ENCODE measurements at regions not wholly inside any gene's neighbourhood (a gene's known extent, or its start where the extent isn't known, plus 50 kb on each side); places are given as distances from the start of the nearest gene placed in this dataset.

- H3K27me3 ChIP-seq, result no peaks in the 10 kb centered on the region
- no peak overlapping the region for H3K27ac ChIP-seq
- no peak for DNase-seq
- TF ChIP-seq CTCF (IDR thresholded peaks at IDR 0.05), result no peak
- no peak for TF ChIP-seq POLR2A (IDR thresholded peaks at IDR 0.05)
- 44 to 45% methylated on average over 1 of the region's 1 CpG for WGBS, 2 donors
- no peaks in the 10 kb centered on the region for H3K4me1 ChIP-seq
- intact Hi-C loops (cut with DNase I; ENCODE audit: low total_unique reads), result no loop called here
- H3K9me3 ChIP-seq, result no peaks in the 10 kb centered on the region
- no peak overlapping the region for H3K4me3 ChIP-seq
- H3K36me3 ChIP-seq (ENCODE audit: low read depth, missing control alignments), result no peaks in the 10 kb centered on the region
Measured at GRCh38 chr2:208579678-208580077, 173.1 kb downstream of the PTH2R start.

DNA sequence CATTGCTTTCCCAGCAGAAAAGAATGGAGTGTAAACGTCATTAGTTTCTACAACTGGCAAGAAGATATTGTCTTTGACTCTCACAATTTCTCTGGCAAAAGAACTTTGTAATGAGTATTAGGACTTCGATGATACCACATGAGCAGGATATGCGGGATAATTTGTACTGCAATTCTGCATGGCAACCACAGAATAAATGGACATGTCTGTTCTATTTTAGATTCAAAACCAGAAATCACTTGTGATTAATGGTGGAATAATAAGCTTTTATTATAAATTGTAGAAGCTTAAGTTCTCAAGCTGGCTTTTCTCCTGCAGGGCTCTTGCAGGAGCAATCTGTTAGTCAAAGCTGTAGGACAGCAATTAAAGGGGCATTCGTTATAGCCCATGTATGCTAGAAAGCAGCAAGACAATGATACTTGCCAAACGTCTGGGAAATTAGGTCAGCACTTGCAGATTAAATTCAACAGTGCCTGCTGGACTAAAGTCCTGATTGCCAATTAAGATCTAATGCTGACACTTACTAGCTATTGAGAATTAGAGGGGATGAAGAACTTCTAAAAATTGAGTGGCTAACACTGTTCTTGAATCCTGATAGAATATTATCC, 177.9 kb downstream of the PTH2R start:
- TF ChIP-seq POLR2A (IDR thresholded peaks at IDR 0.05) (no peak), CTCF (IDR thresholded peaks at IDR 0.05) (no peak)
- 57 to 60% methylated on average over 5 of the region's 5 CpGs for WGBS, 2 donors
- H3K27ac ChIP-seq, result no peak overlapping the region
- no peaks in the 10 kb centered on the region for H3K4me1 ChIP-seq
- DNase-seq, result no peak
- intact Hi-C loops (cut with DNase I; ENCODE audit: low total_unique reads), result no loop called here
- no peaks in the 10 kb centered on the region for H3K36me3 ChIP-seq (ENCODE audit: low read depth, missing control alignments)
- H3K4me3 ChIP-seq, result no peak overlapping the region
- no peaks in the 10 kb centered on the region for H3K9me3 ChIP-seq
- no peaks in the 10 kb centered on the region for H3K27me3 ChIP-seq

DNA sequence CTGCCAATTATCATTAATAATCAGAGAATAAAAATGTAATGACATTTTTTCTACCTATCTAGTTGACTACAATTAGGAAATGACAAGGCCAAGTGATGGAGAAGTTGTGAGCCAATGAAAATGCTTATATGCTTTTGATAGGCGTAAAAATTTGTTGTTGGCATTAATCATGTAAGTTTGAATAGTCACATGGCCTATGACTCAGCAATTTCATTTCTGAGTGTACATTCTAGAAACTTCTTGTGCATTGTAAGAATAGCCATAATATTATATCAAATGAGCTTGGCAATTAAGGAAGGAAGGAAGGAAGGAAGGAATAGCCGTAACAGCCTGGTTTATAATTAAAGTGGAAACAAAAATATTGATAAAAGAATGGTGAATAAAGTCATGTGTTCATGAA, 179.9 kb downstream of the PTH2R start:
- Histone ChIP-seq H3K4me1 (no peaks in the 10 kb centered on the region), H3K36me3 (ENCODE audit: low read depth, missing control alignments) (no peaks in the 10 kb centered on the region), H3K27ac (no peak overlapping the region), H3K9me3 (no peaks in the 10 kb centered on the region), H3K27me3 (no peaks in the 10 kb centered on the region), H3K4me3 (no peak overlapping the region)
- no peak for TF ChIP-seq CTCF (IDR thresholded peaks at IDR 0.05)
- TF ChIP-seq POLR2A (IDR thresholded peaks at IDR 0.05), result no peak
- WGBS, 2 donors, result 86 to 87% methylated on average over 2 of the region's 2 CpGs
- intact Hi-C loops (cut with DNase I; ENCODE audit: low total_unique reads), result no loop called here
- DNase-seq, result no peak

- no peak overlapping the region for H3K27ac ChIP-seq
- no peak for TF ChIP-seq POLR2A (IDR thresholded peaks at IDR 0.05)
- TF ChIP-seq CTCF (IDR thresholded peaks at IDR 0.05), result no peak
- no peaks in the 10 kb centered on the region for H3K9me3 ChIP-seq
- no peaks in the 10 kb centered on the region for H3K36me3 ChIP-seq (ENCODE audit: low read depth, missing control alignments)
- H3K4me1 ChIP-seq, result no peaks in the 10 kb centered on the region
- intact Hi-C loops (cut with DNase I; ENCODE audit: low total_unique reads), result no loop called here
- H3K4me3 ChIP-seq, result no peak overlapping the region
- H3K27me3 ChIP-seq, result no peaks in the 10 kb centered on the region
- DNase-seq, result no peak
Measured at GRCh38 chr2:208594642-208595385, 188.2 kb downstream of the PTH2R start.
